ENCODE measurements at regions not wholly inside any gene's neighbourhood (a gene's known extent, or its start where the extent isn't known, plus 50 kb on each side); places are given as distances from the start of the nearest gene placed in this dataset.

GRCh38 chr4:62670514-62670913 lies 1470.4 kb downstream of the ADGRL3 start:
- TF ChIP-seq JUND (IDR thresholded peaks at IDR 0.05; ENCODE audit: low read depth, low read length) (no peak), MXI1 (IDR thresholded peaks at IDR 0.05; ENCODE audit: low read depth, low read length) (no peak), ZNF24 (IDR thresholded peaks at IDR 0.05) (no peak), CTCF (IDR thresholded peaks at IDR 0.05 in 2 of 3, conservative IDR thresholded peaks at IDR 0.05 in 1 of 3; ENCODE audit: control insufficient read depth in 2 of 3, extremely low read depth in 1 of 3, insufficient read depth in 1 of 3, low read depth in 3 of 3, low read length in 3 of 3) (no peak), EP300 (IDR thresholded peaks at IDR 0.05; ENCODE audit: borderline replicate concordance in 1 of 2, control insufficient read depth in 1 of 2, low read depth in 2 of 2, low read length in 2 of 2) (no peak)

All from GM12878 (cell line).